ENCODE measurements at regions not wholly inside any gene's neighbourhood (a gene's known extent, or its start where the extent isn't known, plus 50 kb on each side); places are given as distances from the start of the nearest gene placed in this dataset.

GRCh38 chr7:101680406-101681145 lies 51.5 kb upstream of the MYL10 start (continued):
- TF ChIP-seq PHF8 (conservative IDR thresholded peaks at IDR 0.05; ENCODE audit: low read depth, low read length) (no peak), FOSL1 (IDR thresholded peaks at IDR 0.05; ENCODE audit: insufficient read depth, low read depth, low read length) (no peak), USF2 (IDR thresholded peaks at IDR 0.05; ENCODE audit: low read length) (no peak)
